ENCODE measurements at regions not wholly inside any gene's neighbourhood (a gene's known extent, or its start where the extent isn't known, plus 50 kb on each side); places are given as distances from the start of the nearest gene placed in this dataset.

DNA sequence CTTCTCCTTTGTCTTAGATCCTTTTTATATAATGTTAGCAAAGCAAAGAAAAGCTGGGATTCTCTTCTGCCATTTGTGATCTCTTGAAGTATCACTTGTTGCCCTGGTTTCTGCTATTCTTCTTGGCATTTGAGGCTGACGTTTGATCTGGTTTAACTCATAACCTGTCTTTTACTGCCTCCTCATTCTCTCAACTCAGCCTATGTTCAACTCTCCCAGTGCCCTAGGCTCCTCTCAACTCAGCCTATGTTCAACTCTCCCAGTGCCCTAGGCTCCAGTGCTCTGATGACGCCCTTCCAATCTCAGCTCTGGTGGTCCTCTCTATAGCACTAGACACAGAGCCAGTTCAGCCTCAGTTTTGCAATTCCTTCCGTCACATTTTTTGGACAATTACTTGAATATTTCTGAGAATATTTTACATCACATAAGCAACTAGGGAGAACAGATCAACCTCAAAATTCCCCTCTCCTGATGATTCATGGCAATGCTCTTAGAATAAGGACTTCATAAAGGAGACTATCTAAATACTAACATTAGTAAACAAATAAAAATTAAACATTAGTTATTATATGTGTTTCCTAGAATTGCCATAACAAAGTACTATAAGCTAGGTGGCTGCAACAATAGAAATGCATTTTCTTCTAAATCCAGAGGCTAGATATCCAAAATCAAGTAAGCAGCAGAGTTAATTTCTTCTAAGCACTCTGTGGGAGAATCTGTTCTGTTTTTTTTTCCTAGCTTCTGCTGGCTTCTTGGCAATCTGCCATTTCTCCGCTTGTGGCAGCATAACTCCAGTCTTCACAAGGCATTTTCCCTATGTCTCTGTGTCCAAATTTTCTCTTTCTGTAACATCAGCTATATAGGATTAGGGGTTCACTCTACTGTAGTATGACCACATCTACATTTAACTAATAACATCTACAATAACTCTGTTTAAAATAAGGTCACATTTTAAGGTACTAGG lies 662.1 kb upstream of the FTMT start:
- no peaks in the 10 kb centered on the region for H3K9me3 ChIP-seq
- 44 to 51% (median 46%) methylated on average over 4 of the region's 4 CpGs for WGBS, 5 donors
- no peak for TF ChIP-seq POLR2AphosphoS5 (IDR thresholded peaks at IDR 0.05)
- TF ChIP-seq EP300 (IDR thresholded peaks at IDR 0.05), result no peak
- no peak for TF ChIP-seq POLR2A (IDR thresholded peaks at IDR 0.05)
- no peak for TF ChIP-seq CTCF (IDR thresholded peaks at IDR 0.05)
- DNase-seq, result peak in 1 of 2 donors; percentile 80
- intact Hi-C loops (cut with DNase I; ENCODE audit: low total_unique reads), result no loop called here
- no peak overlapping the region for H3K4me3 ChIP-seq
- H3K27ac ChIP-seq, result no peak overlapping the region
- H3K4me1 ChIP-seq, result no peaks in the 10 kb centered on the region
- no peaks in the 10 kb centered on the region for H3K36me3 ChIP-seq
- H3K27me3 ChIP-seq, result no peaks in the 10 kb centered on the region

DNA sequence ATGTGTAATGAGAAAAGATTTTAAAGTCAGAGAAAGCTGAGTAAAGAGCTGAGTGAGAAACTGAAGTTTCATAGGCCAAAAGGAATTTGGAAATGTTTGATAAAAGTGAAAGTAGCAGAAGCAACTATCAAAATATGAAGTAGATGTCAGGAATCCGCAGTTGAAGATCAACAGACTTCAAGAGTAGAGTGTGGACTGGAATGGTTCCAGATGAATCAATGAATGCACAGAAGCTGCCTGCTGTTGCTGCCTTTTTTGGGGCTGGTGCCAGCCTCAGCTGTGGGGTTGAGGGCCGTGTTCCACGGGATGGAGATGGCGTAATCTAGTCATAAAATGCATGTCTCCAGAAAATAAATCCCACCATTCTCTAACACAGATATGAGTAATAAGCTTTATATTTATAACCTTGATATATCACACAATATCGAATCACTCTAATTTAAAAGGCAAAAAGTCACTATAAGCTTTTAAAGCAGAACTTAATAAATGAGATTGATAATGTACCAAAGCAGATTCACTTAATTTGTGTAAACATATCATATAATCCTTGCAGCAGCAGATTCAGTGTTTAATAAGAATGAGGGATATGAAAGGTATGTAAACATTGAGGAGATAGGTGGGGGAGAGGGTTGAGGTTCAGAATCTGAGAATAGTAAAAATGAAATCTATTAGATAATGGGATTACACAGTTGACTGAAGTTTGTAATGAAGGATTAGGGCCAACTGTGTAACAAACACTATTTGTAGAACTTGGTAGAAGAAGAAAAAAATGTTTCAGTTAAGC lies 652.3 kb upstream of the FTMT start:
- H3K36me3 ChIP-seq, result no peaks in the 10 kb centered on the region
- H3K27ac ChIP-seq, result no peak overlapping the region
- intact Hi-C loops (cut with DNase I; ENCODE audit: low total_unique reads), result no loop called here
- TF ChIP-seq CTCF (IDR thresholded peaks at IDR 0.05) (no peak), POLR2A (IDR thresholded peaks at IDR 0.05) (no peak), POLR2AphosphoS5 (IDR thresholded peaks at IDR 0.05) (no peak), EP300 (IDR thresholded peaks at IDR 0.05) (no peak)
- H3K27me3 ChIP-seq, result no peaks in the 10 kb centered on the region
- no peaks in the 10 kb centered on the region for H3K4me1 ChIP-seq
- DNase-seq, result peak in 1 of 2 donors; percentile 50
- H3K9me3 ChIP-seq, result no peaks in the 10 kb centered on the region
- WGBS, 5 donors, result 59 to 72% (median 67%) methylated on average over 5 of the region's 5 CpGs
- no peak overlapping the region for H3K4me3 ChIP-seq

DNA sequence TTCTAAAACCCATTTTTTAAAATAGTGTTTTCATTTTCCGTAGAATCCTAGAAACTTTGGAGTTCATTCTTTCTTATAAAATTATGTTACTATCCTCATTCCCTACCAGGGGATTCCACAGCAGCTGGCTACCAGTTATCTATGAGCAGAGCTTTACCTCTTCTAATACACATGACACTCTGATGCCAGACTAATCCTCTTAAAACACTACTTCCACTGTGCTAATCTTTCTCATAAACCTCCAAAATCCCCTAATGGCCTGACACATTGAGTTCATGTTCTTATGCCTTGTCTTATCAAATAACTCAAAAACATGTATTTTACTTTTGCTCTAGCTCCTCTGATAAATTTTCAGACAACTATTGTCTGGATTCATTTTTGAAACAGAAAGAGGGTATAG lies 633.6 kb upstream of the FTMT start:
- H3K27me3 ChIP-seq, result no peaks in the 10 kb centered on the region
- H3K4me1 ChIP-seq, result no peaks in the 10 kb centered on the region
- 53 to 78% (median 75%) methylated on average over 1 of the region's 1 CpG for WGBS, 5 donors
- H3K27ac ChIP-seq, result no peak overlapping the region
- no peak for DNase-seq
- intact Hi-C loops (cut with DNase I; ENCODE audit: low total_unique reads), result no loop called here
- TF ChIP-seq CTCF (IDR thresholded peaks at IDR 0.05) (no peak), POLR2A (IDR thresholded peaks at IDR 0.05) (no peak), POLR2AphosphoS5 (IDR thresholded peaks at IDR 0.05) (no peak), EP300 (IDR thresholded peaks at IDR 0.05) (no peak)
- peaks cover 0 to 40% (median 13%) of the 10 kb centered on the region in 4 donors for H3K9me3 ChIP-seq
- H3K4me3 ChIP-seq, result no peak overlapping the region
- H3K36me3 ChIP-seq, result no peaks in the 10 kb centered on the region

DNA sequence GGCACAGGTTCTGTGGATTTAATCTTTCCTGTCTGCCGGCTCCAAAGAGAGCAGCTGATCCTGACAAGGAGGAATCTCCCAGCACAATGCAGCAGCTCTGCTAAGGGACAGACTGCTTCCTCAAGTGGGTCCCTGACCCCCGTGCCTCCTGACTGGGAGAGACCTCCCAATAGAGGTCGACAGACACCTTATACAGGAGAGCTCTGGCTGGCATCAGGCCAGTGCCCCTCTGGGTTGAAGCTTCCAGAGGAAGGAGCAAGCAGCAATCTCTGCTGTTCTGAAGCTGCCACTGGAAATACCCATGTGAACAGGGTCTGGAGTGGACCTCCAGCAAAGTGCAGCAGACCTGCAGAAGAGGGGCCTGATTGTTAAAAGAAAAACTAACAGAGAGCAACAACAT lies 630.2 kb upstream of the FTMT start:
- TF ChIP-seq POLR2A (IDR thresholded peaks at IDR 0.05), result no peak
- no peak for TF ChIP-seq POLR2AphosphoS5 (IDR thresholded peaks at IDR 0.05)
- no peak for TF ChIP-seq EP300 (IDR thresholded peaks at IDR 0.05)
- no peak for TF ChIP-seq CTCF (IDR thresholded peaks at IDR 0.05)
- intact Hi-C loops (cut with DNase I; ENCODE audit: low total_unique reads), result no loop called here
- Histone ChIP-seq H3K4me3 (no peak overlapping the region), H3K9me3 (peaks cover 0 to 27% (median 13%) of the 10 kb centered on the region in 4 donors), H3K27ac (no peak overlapping the region), H3K36me3 (no peaks in the 10 kb centered on the region), H3K4me1 (no peaks in the 10 kb centered on the region), H3K27me3 (no peaks in the 10 kb centered on the region)
- WGBS, 5 donors, result 59 to 81% (median 72%) methylated on average over 3 of the region's 3 CpGs
- DNase-seq, result no peak
